Right lung (tissue), 2 donors: ENCODE measurements at regions not wholly inside any gene's neighbourhood (a gene's known extent, or its start where the extent isn't known, plus 50 kb on each side); places are given as distances from the start of the nearest gene placed in this dataset.

Experiments used
- DNase-seq, 2 donors: peaks; one replicate each; pipeline ENCODE4 v3.0.0-alpha.2; 2013

DNA sequence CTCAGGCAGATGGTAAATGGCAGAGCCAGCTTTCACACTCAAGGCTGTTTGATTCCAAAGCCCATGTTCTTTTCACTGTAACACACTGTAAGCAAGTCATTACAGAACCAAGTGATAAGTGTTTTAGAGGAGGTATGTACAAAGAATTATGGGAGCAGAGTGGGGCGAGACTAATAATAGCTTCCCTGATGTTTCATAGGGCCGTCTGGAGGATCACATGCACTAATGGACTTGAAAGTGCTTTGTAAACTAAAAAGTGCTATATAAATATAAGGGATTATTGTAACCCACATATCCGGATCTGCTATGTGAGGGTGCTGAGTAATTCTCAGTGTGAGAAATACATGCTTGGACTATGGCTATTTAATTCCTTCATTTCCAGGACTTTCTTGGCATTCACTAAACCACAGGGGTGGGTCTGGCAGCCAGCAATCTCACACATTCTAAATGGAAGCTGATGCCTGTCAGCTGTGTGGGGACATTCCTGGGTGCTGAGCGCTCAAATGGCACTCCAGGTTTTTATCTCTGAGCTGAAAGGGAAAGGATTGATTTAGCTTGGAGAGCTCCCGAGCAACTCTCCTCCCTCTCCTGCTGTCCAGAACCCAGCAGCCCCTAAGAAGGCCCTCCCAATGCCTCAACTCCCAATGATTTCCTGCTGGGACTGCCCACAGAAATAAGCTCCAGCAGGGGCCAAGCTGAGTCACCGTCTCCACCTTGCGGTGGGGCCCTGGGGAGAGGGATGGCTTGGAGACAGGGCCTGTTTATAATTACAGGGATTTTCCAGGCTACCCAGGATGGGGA is 222.8 kb downstream of the SOX11 start:
- DNase-seq, result peak; percentile 78 to 83

DNA sequence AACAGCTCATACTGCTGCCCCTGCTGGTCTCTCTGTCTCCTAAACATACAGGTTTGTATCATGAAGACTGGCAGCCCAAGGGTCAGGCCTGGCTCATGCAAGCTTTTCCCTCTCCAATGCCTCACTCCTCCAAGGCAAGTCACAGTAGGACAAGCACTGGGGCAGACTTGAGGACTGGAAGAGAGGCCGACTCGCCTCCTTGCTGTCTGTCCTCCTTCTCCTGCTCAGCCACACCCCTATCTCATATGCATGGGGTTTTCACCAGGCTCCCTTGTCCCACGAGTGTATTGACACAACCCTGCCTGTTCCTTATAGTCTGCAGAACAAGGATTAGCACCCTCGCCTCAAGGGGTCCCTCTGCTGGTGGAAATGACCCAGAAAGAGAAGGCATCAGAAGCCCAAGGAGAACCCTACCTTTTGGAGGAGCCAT is 223.7 kb downstream of the SOX11 start:
- DNase-seq, result no peak

DNA sequence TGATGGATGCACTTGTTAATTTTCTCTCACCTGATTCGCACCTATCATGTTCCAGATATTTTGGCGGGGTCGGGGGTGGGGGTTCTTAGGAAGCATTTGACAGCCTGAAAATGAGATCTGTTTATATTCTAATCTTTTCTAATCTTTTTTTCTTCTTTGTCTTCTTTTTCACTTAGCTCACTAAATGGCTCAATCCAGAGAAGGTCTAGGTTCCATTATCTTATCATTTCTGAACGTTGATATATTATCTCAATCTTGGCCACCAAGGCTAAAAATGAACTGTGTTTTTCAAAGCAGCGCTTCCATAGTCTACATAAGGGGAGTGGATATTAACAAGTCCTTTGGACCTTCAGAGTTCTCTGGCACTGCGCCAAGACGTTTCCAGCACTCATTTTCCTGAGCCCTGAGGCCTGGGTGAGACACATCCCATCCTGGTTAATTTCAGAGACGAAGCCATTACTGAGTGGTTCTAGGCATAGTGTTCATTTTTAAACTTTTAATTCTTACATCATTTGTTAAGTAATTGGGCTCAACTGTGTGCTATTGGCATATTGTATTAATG is 229.0 kb downstream of the SOX11 start:
- no peak for DNase-seq

DNA sequence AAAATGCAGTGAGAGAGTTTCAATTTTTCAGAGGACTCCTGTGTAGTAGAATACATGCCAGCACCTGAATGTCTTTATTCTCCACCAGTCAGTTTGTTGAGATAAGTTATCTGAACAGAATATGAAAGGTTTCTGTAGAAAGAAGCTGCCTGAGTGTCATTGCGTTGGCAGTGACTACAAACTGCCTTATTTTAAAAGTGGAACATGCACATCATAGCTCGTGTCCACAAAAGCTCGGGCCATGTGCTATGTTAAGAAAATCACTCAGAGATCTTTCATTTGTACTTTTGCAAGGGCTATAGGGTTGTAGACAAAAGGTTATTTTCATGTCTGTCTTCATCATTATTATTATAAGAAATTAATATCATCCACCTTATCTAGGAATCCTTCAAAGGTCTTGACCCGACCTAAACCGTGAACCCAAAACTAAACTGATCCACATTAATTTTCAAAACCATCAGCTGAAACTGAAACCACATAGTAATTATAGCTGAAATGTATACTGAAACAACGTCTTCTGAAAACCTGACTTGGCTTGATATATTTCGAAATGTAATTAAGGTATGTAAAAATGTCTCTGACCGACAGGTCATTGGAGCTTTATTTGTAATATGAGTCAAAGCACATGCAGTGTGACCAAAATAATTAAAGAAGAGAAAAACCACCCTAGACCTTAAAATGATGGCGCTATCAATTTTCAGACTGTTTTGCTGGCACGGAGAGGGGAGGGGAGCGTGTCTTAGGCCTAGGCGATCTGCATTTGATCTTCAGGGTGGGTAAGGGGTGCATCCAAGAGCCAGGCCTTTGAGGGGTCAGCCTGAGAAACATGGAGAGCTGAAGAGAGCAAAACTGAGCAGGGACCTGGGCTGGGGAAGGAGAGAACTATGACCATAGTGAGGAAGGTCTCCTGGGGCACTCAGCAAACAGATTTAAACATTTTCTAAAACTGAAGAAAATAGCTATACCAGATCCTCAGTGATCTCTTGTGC is 232.1 kb downstream of the SOX11 start:
- DNase-seq, result no peak

DNA sequence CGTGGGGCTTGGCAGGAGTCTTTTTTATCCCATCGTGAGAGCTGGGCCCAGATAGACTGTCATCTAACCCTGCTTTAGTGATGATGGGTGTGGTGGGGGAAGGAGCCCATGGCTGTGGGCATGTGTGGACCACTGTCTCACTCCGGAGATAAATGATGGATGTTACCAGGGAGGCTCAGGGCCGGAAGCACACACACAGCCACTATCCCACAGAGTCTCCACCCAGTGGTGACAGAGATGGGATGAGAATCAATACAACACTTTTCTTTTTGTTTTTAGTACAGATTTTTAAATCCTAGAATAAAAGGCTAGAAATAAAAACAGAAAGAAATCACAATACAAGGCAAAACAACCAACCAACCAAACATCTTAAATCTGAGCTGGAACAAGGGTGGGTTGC is 233.4 kb downstream of the SOX11 start:
- no peak for DNase-seq

DNA sequence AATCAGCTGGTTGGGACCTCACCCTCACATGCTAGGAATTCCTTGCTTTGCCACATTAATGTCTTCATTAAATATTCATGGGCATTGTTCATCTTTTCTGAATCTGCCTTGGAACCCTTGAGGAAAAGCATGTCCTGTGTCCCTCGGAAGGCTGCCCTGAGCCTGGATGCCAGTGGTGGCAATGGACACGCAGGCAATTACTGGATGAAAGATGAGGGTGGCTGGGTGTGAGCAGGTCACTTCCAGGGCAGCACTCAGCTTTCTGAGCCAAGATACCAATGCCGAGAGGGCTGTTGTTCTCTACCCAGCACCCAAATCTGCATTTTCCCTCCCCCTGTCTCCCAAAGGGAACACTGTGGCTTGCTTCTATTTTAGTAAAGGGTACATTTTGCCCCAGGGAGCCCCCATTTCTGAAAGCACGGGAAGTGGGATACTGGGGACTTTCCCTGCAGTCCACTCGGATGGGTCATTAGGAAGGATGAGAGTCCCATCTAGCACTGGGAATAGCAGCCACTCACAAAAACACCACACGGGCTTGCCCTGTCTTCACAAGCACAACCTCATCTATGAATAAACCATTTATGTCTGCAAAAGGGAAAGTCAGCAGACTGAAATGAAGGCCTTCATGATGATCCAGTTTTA is 234.8 kb downstream of the SOX11 start:
- no peak for DNase-seq

DNA sequence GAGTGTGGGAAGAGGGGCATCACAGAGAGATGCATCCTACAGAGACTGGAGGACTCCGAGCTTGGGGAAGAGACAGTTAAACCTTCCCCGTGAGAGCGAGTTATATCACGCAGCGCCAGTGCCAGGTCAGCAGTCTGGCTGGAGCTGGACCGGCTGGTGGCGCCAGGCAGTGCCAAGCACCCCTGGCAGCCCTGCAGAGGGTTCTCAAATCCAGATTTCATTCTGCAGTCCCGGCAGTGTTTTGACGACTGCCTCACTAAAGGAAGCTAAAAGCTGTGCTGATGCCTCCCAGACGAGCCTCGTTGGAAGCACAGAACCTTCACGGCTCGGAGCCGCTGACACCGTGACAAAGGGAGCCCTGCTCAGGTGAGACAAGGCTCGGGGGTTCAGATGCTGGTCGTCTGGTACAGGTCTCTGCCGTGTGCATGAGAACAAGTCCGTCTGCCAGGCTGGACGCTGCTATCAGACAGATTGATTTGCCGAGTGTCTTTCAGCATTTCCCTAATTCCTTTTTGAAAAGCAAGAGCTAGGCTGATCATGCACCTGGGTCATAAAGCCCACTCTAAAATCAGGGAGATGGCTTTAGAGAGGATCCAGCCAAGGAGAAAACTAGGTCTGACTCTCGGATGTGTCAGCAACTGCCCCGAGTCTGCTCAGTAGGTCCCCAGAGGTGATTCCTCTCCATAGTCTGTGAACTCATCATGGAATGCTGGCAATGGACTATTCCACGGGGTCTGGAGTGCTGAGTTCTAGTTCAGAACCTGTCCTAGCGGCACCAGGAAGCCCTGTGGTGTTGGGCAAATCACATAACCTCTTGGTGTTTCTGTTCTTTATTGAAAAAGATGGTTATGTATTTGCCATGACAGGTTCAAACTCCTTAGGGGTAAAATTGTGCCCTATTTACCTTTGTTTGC is 240.6 kb downstream of the SOX11 start:
- DNase-seq, result no peak

DNA sequence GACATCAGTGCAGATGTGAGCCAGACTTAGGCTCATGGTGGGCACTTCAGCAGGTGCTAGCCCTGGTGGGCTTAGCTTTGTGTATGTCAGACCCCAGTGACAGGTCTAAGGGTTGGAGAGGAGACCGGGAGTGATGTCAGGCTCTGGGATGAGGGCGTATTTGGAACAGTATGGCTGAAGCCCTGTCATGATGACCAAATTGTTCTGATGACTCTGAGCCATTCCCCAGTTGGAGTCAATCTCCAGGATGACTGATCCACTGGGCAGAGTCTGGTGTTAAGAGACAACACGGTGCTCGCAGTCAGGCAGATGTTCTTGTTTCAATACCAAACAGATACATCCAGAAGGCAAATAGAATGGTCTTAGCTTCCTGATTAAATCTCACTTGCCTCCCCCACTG is 241.5 kb downstream of the SOX11 start:
- DNase-seq, result no peak

DNA sequence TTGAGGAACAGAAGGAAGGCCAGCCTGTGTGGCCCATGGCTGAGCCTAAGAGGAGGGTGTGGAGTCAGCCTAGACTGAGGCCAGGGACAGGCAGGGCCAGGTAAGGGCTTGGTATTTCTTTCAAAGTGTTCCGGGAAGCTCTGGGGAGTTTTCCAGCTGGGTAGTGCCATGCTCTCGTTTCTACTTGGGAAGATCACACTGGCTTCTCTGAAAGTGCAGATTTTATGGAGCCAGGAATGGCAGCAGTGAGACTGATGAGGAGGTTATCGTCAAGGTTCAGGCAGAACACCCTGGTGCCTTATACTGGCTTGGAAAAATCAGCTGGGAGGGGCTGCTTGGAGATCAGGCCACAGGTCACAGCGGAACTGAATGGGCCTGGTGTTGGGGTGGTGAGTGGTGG is 245.1 kb downstream of the SOX11 start:
- DNase-seq, result no peak

DNA sequence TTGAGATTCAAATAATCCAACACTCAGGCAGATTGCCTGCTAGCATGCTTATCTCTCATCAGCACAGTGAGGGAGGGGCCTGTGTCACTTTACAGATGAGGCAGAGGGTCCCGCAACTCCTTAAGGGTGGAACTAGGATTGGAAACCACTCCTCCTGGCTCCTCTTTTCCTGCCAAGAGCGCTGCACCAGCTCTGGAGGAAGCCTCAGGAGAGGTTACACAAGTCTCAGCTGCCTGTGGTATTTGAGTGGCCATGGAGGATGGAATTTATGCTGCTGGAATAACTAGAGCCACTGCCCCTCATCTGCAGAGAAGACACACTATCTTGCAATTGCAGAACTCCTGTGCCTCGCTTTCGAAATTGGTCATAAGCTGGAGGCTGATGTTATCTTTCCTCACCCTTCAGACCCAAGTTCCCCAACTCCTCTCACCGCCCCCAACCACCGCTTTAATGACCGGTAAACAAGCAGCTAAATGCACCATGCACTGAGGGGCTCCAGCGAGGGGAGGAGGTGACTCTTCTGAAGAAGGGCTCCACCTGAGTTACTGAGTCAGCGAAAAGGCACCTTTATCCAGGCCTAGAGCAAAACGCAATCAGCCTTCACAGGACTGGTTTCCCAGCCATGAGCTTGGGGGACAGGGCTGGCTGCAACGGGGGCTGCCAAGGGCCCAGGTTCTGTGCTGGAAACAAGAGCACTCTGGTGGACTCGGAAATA is 245.8 kb downstream of the SOX11 start:
- DNase-seq, result peak; percentile 7 to 15

DNA sequence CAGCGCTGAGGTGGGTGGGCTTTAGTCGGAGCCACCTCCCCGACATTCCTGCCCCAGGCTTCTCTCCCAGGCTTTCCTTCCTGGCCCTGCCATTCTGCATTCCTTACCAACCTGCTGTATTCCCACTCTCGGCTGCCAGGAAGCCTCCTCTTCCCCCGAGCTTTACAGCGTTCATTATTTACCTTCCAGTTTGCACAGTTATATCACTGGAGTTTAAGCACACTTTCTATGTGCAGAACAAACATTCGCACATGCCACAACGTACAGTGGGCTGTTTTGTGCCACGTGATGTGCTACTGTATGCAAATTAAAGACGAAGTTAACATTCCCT is 246.3 kb downstream of the SOX11 start:
- peak; percentile 13 to 20 for DNase-seq

DNA sequence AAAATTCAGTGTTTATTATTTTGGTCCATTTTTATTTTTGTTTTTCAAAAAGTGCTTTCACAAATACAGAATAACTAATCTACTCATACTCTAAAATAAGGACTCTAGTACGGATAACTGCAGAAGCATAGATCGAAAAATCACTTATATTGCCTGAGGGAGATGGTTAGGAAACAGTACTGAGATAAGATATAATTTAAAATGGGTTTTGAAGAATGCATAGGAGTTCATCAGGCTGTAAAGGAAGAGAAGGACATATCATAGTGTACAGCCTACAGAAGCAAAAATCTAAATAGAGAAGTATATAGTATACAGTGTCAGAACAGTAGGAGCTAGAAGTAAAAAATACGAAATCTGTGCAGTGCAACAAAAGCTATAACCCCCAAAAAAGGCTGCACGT is 247.4 kb downstream of the SOX11 start:
- no peak for DNase-seq

DNA sequence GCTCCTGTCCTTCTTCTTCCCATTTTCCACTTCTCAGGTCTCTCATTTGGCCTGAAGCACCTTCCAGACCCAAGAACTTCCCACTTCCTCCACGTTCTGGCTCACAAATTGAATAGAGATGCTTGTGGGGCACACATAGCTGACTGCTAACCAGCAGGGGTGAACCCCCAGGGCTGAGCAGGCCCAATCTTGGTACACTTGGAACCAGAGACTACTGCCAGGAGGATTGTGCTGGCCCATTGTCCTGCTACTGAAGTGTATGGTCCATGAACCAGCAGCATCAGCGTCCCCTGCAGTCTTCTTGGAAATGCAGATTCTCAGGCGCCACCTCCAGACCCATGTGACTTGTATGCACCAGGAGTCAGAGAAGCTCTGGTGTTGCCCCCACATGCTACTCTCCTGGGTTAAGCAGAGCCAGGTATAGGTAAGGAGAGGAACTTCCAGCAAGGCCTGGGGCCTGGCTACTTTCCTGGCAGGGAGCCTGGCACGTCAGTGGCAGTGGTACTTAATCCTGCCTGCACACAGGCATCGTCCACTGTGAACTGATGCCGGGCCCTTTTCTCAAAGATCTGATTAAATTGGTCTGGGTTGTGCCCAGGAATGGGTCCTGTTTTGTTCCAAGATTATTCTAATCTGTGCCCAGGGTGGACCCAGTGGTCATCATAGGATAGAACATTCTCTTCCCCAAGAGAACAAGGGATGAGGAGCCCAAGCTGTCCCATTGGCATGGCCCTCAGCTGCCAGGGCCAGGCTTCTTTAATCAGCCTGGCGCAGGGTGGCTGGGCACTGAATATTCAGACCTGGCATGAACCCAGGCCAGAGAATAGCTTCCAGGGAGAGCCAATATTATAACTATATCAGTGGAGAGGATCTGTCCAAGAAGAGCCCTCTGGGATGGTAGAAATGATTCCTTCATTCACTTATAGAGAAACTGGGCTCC is 248.7 kb downstream of the SOX11 start:
- no peak for DNase-seq

DNA sequence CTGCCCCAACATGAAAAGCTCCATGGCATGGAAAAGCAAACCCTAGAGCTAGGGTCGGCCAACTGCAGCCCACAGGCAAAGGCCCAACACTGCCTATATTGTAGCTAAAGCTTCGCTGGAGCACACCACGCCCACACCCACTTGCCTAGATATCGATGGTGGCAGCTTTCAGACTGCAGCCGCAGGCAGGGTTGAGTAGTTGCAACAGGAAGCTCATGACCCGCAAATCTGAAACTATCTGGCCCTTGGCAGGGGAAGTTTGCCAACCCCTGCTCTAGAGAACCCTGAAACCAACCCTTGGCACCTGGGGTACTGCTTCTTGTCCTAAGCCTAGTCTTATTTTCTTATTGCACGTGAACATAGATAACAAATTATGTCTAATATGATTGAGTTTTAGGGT is 250.0 kb downstream of the SOX11 start:
- DNase-seq, result no peak

DNA sequence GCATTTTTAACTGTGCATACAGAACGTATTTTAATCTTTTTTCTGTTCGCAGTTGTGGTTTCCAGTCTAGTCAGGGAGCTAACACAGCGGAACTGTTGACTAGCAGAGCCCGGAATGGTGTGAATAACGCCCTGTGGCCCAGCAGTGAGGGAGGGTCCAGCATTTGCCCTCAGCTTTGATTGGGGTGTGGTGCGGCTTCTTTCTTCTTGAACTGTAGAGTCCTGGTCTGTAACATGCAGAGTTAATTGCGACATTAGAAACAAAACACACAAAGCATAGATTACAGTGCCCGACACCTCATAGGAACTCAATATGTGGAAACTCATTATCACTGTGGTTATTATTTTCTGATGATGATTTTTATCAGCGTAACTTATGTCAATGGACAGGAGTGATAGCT is 253.6 kb downstream of the SOX11 start:
- DNase-seq, result no peak

DNA sequence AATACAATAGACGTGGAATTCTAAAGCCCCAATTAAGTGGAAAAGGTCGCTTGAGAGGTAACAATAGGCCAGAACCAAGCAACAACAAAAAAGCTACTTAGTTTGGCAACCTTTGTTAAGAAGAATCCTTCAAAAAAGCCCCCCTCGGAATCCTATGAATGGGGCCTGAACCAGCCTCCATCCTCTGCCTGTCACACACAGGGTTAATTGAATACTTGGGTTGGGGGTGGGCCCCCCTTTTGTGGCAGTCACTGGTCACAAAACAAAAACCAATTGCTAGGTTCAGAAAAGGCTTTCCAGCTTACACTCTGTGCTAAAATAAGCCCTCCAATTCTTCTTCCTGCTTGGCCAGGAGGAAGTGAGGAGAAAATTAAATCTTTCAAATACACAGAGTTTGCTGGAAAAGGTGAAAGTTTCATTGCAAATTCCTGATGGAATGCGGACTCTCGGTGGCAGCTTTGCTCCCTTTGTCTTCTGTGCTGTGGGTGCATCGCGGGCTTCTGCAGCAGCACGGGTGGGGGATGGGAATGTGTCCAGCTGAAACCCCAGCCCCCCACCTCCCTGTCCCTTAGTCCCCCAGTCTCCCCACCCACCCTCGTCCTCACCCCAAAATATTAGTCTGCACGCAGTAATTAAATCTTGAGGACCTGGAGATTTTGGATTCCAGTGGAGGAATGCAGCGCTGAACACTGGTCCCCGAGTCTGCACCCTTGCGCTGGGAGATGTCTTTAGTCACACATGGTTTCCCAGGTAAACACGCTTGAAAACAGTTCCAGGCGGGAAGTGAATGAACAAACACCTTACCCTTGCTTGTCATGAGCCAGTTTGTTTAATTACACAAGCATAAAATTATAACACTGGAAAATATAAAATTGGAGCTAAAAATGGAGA is 254.3 kb downstream of the SOX11 start:
- no peak for DNase-seq

DNA sequence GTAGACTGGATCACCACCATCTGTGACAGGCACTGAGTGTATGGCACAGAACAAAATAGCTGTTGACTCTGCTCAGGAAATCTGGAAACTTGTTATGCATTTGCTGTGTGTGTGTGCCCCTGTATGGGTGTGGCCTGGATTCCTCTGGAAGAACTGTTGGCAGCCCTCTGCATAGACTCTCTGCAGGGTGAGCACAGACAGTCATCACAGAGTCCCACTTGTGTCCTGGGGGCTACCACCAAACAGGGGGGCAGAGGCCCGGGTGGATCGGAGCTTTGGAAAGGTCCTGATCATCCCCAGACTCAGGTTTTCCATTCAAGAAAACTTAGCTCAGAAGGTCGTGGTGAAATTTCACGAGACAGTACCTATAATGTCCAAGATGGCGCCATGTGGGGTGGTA is 258.6 kb downstream of the SOX11 start:
- DNase-seq, result no peak

DNA sequence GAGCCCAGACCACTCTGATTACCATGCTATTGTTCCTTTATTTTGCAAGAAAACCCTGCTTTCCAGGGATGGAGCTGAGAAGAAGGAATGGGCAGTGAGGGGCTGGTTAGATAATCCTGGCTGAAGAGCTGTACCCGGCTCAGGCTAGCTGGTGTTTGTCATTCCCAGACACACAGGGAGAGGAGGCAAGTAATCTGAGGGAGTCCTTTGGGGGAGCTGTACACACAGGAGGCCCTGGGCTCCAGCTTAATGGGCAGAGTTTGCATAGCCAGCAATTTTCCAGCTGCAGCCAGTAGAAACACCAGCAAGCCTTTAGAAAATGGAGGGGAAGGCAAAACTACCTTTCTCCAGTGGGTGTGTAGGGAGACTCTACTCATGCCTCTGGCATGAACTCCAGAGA is 259.3 kb downstream of the SOX11 start:
- DNase-seq, result no peak
